Progenitor cell of endocrine pancreas (in vitro differentiated cells): ENCODE measurements at regions not wholly inside any gene's neighbourhood (a gene's known extent, or its start where the extent isn't known, plus 50 kb on each side); places are given as distances from the start of the nearest gene placed in this dataset.

Source experiments
- DNase-seq: peaks from one replicate; pipeline ENCODE4 v3.0.0; 2021; ENCODE audit warnings: low spot score; ENCODE audit not compliant: unreplicated experiment
- H3K27ac Mint-ChIP-seq: 2 replicates; pipeline ENCODE4 v1.8.0; 2021; ENCODE audit warnings: mild to moderate bottlenecking, moderate library complexity, mixed read lengths
- H3K27me3 Mint-ChIP-seq: 2 replicates; pipeline ENCODE4 v1.8.0; 2021; ENCODE audit warnings: mixed read lengths
- H3K36me3 Mint-ChIP-seq: 2 replicates; pipeline ENCODE4 v1.8.0; 2022; ENCODE audit warnings: mixed read lengths; ENCODE audit not compliant: insufficient read depth
- H3K4me1 Mint-ChIP-seq: 2 replicates; pipeline ENCODE4 v1.8.0; 2021; ENCODE audit warnings: low read depth, mixed read lengths
- H3K4me3 Mint-ChIP-seq: 2 replicates; pipeline ENCODE4 v1.8.0; 2021; ENCODE audit warnings: low read depth, mild to moderate bottlenecking, moderate library complexity, mixed read lengths
- H3K9me3 Mint-ChIP-seq: 2 replicates; pipeline ENCODE4 v1.8.0; 2021; ENCODE audit warnings: low read depth, mixed read lengths
- CTCF ChIP-seq: fragments of 200-600 bp; sonication (generic); IDR thresholded peaks from one replicate; pipeline ENCODE4 v1.5.0; 2021; ENCODE audit warnings: antibody characterized with exemption, mild to moderate bottlenecking; ENCODE audit not compliant: unreplicated experiment

- no peaks in the 10 kb centered on the region for H3K4me1 Mint-ChIP-seq
- H3K4me3 Mint-ChIP-seq: no peak overlapping the region
- no peaks in the 10 kb centered on the region for H3K36me3 Mint-ChIP-seq
- peaks cover 5% of the 10 kb centered on the region for H3K27me3 Mint-ChIP-seq
- no peak for TF ChIP-seq CTCF
- no peak for DNase-seq
- no peak overlapping the region for H3K27ac Mint-ChIP-seq
- no peaks in the 10 kb centered on the region for H3K9me3 Mint-ChIP-seq
Measured at GRCh38 chr15:29337156-29337959, 67.7 kb upstream of the NSMCE3 start.

GRCh38 chr15:29334544-29334943, 64.9 kb upstream of the NSMCE3 start:
- DNase-seq: no peak
- Mint-ChIP-seq H3K4me3 (no peak overlapping the region), H3K27me3 (peaks cover 5% of the 10 kb centered on the region), H3K9me3 (no peaks in the 10 kb centered on the region), H3K4me1 (no peaks in the 10 kb centered on the region), H3K36me3 (no peaks in the 10 kb centered on the region), H3K27ac (no peak overlapping the region)
- TF ChIP-seq CTCF: no peak

- no peak overlapping the region for H3K27ac Mint-ChIP-seq
- no peaks in the 10 kb centered on the region for H3K36me3 Mint-ChIP-seq
- DNase-seq: no peak
- H3K4me3 Mint-ChIP-seq: no peak overlapping the region
- no peak for TF ChIP-seq CTCF
- peaks cover 5% of the 10 kb centered on the region for H3K27me3 Mint-ChIP-seq
- H3K4me1 Mint-ChIP-seq: no peaks in the 10 kb centered on the region
- no peaks in the 10 kb centered on the region for H3K9me3 Mint-ChIP-seq
Measured at GRCh38 chr15:29333261-29333660, 63.6 kb upstream of the NSMCE3 start.

GRCh38 chr15:29331669-29332068, 62.0 kb upstream of the NSMCE3 start:
- no peaks in the 10 kb centered on the region for H3K27me3 Mint-ChIP-seq
- no peaks in the 10 kb centered on the region for H3K4me1 Mint-ChIP-seq
- H3K27ac Mint-ChIP-seq: no peak overlapping the region
- TF ChIP-seq CTCF: no peak
- H3K4me3 Mint-ChIP-seq: no peak overlapping the region
- no peaks in the 10 kb centered on the region for H3K9me3 Mint-ChIP-seq
- no peak for DNase-seq
- H3K36me3 Mint-ChIP-seq: no peaks in the 10 kb centered on the region

GRCh38 chr15:29331071-29331470, 61.4 kb upstream of the NSMCE3 start:
- H3K27me3 Mint-ChIP-seq: no peaks in the 10 kb centered on the region
- no peaks in the 10 kb centered on the region for H3K36me3 Mint-ChIP-seq
- no peak for DNase-seq
- H3K4me3 Mint-ChIP-seq: no peak overlapping the region
- peaks cover 2% of the 10 kb centered on the region for H3K9me3 Mint-ChIP-seq
- H3K27ac Mint-ChIP-seq: no peak overlapping the region
- no peaks in the 10 kb centered on the region for H3K4me1 Mint-ChIP-seq
- no peak for TF ChIP-seq CTCF
